Mammary epithelial cell (primary cell): ENCODE measurements at regions not wholly inside any gene's neighbourhood (a gene's known extent, or its start where the extent isn't known, plus 50 kb on each side); places are given as distances from the start of the nearest gene placed in this dataset.

Source experiments
- EZH2 ChIP-seq: IDR thresholded peaks from 2 replicates; pipeline ENCODE4 v1.6.1; 2012; ENCODE audit warnings: low read length, inconsistent platforms, borderline replicate concordance
- TF ChIP-seq, protein P1 (sequence below), 2 donors: IDR thresholded peaks in 1 of 2; conservative IDR thresholded peaks in 1 of 2; 2 replicates each; pipeline ENCODE4 v1.5.1; 2011 to 2012; ENCODE audit warnings: inconsistent platforms in 2 of 2, low read length in 2 of 2, mild to moderate bottlenecking in 2 of 2, control low read depth in 1 of 2, low read depth in 1 of 2; ENCODE audit not compliant: insufficient read depth in 1 of 2; ENCODE audit errors: extremely low read depth in 1 of 2

DNA sequence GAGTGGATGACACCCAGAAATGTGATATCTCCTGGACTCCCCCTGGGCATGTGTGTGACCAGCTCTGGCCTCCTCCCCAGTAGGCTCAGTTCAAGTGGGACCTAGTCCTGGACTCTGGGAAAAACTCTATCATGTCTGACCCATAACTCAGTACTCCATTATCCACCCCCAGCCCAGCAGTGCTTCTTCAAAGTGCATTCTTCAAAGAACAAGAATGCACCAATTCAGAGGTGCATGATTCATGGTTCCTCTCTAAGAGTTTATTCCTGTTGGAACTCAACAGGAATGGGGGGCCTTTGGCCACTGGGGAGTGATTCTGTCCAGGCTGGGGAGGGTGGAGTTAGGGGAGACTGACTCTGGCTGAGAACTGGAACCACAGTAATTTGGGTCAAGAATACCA lies 173.6 kb upstream of the CXCL12 start:
- TF ChIP-seq, protein P1, sequence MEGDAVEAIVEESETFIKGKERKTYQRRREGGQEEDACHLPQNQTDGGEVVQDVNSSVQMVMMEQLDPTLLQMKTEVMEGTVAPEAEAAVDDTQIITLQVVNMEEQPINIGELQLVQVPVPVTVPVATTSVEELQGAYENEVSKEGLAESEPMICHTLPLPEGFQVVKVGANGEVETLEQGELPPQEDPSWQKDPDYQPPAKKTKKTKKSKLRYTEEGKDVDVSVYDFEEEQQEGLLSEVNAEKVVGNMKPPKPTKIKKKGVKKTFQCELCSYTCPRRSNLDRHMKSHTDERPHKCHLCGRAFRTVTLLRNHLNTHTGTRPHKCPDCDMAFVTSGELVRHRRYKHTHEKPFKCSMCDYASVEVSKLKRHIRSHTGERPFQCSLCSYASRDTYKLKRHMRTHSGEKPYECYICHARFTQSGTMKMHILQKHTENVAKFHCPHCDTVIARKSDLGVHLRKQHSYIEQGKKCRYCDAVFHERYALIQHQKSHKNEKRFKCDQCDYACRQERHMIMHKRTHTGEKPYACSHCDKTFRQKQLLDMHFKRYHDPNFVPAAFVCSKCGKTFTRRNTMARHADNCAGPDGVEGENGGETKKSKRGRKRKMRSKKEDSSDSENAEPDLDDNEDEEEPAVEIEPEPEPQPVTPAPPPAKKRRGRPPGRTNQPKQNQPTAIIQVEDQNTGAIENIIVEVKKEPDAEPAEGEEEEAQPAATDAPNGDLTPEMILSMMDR (conservative IDR thresholded peaks at IDR 0.05 in 1 of 2, IDR thresholded peaks at IDR 0.05 in 1 of 2; ENCODE audit: extremely low read depth in 1 of 2, insufficient read depth in 1 of 2, low read depth in 1 of 2, low read length in 2 of 2) = no peak
- TF ChIP-seq EZH2 = no peak
